ENCODE measurements at regions not wholly inside any gene's neighbourhood (a gene's known extent, or its start where the extent isn't known, plus 50 kb on each side); places are given as distances from the start of the nearest gene placed in this dataset.

DNA sequence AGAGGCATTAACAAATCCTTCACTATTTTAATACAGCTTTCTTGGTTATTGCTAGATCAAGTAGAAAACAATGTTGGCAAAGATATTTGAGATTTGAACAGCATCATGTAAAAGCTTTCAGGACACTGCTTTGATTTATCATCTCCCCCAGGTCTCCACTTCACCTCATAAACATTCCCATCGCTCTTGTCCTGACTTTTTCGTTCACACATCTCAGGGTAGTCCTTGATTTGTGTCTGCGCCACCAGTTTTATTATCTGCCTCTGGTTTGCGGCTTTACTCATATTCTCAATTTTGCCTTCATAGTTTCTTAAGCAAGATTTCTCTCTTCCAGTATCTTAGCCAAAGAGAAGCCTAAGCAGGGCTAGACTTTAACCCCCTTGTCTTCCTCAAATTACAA lies 63.5 kb upstream of the ROR1 start:
- DNase-seq, result no peak

GRCh38 chr1:63710761-63711380 lies 62.9 kb upstream of the ROR1 start:
- no peak for DNase-seq

DNA sequence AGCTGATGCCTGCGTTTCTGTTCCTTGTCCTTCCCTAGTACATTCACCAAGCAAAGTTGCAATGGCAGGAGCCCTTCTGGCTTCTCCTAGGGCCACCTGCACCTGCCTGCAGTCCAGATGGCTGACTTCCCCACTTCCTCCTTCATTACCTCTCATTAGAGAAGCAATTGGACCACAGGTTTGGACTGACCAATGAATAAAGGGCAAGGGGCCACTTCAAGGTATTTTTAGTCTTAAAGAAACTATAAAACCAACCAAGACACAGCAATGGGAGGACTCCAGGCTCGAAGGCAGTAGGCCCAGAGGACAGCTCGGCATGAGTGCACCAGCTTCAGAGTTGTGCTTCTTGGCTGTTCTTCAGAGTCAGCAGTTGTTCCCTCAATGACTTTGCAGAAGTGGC lies 60.8 kb upstream of the ROR1 start:
- DNase-seq, result no peak

DNA sequence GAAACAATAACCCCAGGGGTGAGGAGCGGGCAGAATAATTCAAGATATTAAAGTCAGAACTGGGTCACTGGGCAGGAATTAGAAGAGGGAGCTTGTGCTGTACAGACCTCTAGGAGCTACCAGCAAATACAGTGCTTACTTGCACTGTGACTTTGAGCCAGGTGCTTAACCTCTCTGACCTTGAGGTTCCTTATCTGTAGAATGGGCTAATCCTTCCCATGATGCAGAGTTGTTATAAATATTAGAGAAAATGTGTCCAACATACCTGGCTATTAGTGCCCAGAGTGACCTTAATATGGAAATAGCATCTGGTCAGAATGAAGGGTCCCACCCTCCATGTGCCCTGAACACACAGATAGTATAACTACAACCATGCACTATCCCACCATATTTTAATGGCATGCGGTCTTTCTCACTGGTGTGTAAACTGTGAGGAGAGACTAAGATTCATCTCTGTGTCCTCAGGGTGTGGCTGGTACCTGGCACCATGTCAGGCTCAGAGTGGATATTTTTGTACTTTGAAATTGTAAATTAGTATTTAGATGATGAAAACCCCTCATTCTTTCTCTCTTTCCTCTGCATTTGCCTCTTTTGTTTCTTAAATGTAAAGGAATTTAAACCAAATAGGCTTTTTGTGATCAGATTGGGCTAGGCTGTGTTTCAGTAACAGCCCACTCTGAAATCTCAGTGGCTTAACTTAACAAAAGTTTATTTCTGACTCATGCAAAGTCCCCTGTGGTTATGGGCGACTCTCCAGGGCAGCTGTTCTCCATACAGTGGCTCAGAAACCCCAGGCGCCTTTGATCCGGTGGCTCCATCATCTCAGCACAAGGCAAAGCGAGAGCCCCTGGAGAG lies 60.0 kb upstream of the ROR1 start:
- DNase-seq, result no peak

- DNase-seq, result no peak
Measured at GRCh38 chr1:63714482-63714760, 59.4 kb upstream of the ROR1 start.

- no peak for DNase-seq
Measured at GRCh38 chr1:63717511-63718065, 56.2 kb upstream of the ROR1 start.

- DNase-seq, result no peak
Measured at GRCh38 chr1:63718541-63718970, 55.3 kb upstream of the ROR1 start.

DNA sequence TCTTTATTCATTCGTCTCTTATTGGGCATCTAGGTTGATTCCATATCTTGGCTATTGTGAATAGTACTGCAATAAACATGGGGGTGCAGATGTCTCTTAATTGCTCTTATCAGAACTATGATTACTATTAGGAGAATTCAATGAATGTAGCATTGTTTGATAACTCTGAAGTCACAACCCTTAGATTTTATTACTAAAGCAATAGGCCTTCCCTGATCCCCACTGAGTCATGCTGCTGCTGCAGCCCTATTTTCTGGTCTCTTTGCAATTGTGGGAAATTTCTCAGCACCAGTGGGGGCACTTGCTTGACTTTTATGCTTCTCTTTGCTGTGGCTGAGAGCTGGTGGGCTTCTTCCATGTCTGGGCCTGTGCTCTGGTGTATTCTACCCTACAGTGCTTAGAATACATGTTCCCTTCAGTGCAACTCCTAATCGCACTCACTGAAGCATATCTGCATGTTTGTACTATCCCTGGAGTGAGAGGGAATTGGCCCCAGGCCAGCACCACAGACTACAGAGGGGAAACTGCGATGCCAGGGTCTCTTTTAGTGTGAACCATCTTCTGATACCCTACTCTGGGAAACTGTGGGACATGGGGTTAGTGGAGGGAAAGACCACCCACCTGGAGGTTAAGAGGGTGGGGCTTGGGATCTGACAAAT lies 52.2 kb upstream of the ROR1 start:
- DNase-seq, result peak; percentile 4 to 17

GRCh38 chr1:63723602-63724001 lies 50.2 kb upstream of the ROR1 start:
- DNase-seq, result no peak

Measured in NCI-H2081 (cell line).